ENCODE measurements at regions not wholly inside any gene's neighbourhood (a gene's known extent, or its start where the extent isn't known, plus 50 kb on each side); places are given as distances from the start of the nearest gene placed in this dataset.

DNA sequence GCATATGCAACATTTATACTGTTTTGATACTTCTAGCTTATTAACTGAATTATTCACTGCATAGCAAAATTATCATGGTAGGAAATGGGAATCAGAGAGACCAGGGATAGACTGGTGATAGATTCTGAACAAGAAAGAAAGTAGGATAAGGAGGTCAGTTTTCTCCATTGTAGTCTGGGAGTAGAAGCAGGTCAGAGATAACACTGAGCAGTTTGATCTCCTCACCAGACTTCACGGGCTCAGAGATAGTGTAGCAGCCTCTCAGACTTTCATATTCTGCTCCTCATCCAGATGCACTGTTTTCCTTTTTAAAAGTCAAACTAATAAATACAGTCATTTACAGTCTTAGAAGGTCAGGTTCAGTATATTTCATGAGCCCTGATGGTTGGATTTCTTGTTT lies 56.0 kb upstream of the MYO16 start:
- intact Hi-C loops (cut with DNase I; ENCODE audit: low total_unique reads) = no loop called here

GRCh38 chr13:108574856-108575255 lies 54.6 kb upstream of the MYO16 start:
- no peaks in the 10 kb centered on the region for H3K27me3 ChIP-seq
- H3K9me3 ChIP-seq = no peaks in the 10 kb centered on the region
- intact Hi-C loops (cut with DNase I; ENCODE audit: low total_unique reads) = no loop called here
- TF ChIP-seq, protein P1, sequence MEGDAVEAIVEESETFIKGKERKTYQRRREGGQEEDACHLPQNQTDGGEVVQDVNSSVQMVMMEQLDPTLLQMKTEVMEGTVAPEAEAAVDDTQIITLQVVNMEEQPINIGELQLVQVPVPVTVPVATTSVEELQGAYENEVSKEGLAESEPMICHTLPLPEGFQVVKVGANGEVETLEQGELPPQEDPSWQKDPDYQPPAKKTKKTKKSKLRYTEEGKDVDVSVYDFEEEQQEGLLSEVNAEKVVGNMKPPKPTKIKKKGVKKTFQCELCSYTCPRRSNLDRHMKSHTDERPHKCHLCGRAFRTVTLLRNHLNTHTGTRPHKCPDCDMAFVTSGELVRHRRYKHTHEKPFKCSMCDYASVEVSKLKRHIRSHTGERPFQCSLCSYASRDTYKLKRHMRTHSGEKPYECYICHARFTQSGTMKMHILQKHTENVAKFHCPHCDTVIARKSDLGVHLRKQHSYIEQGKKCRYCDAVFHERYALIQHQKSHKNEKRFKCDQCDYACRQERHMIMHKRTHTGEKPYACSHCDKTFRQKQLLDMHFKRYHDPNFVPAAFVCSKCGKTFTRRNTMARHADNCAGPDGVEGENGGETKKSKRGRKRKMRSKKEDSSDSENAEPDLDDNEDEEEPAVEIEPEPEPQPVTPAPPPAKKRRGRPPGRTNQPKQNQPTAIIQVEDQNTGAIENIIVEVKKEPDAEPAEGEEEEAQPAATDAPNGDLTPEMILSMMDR (IDR thresholded peaks at IDR 0.05) = no peak
- no peak overlapping the region for H3K27ac ChIP-seq
- H3K4me3 ChIP-seq = no peak overlapping the region
- no peaks in the 10 kb centered on the region for H3K36me3 ChIP-seq
- no peak for DNase-seq
- no peaks in the 10 kb centered on the region for H3K4me1 ChIP-seq

More for the DNA sequence above, 56.0 kb upstream of the MYO16 start:
- DNase-seq = no peak
- no peaks in the 10 kb centered on the region for H3K9me3 ChIP-seq
- no peaks in the 10 kb centered on the region for H3K36me3 ChIP-seq
- TF ChIP-seq, protein P1 (IDR thresholded peaks at IDR 0.05) = no peak
- no peaks in the 10 kb centered on the region for H3K27me3 ChIP-seq
- H3K4me3 ChIP-seq = no peak overlapping the region
- no peak overlapping the region for H3K27ac ChIP-seq
- H3K4me1 ChIP-seq = no peaks in the 10 kb centered on the region

DNA sequence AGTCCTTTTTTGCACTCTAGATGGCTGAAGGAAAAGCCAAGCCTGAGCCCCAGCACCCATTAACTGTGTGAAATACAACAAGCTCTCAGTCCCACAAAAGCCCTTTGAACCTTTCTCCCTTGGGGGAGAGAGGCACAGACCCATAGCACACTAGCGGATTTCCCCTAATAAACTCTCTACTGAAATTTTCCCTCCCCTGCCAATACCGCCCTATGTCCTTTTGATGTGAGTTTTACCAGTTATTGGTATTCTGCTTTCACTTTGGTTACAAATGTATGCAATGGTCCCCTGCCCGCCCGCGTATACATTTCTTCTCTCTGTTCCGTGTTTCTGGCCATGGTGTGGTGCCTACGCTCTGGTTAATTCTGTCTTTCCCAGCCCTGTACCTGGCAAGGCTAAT lies 54.0 kb upstream of the MYO16 start:
- Histone ChIP-seq H3K27me3 (no peaks in the 10 kb centered on the region), H3K36me3 (no peaks in the 10 kb centered on the region), H3K4me3 (no peak overlapping the region), H3K27ac (no peak overlapping the region), H3K4me1 (no peaks in the 10 kb centered on the region), H3K9me3 (no peaks in the 10 kb centered on the region)
- TF ChIP-seq, protein P1 (IDR thresholded peaks at IDR 0.05) = no peak
- no peak for DNase-seq
- intact Hi-C loops (cut with DNase I; ENCODE audit: low total_unique reads) = no loop called here

All from tibial artery (tissue), 4 donors.